DND-41 (cell line): ENCODE measurements at regions not wholly inside any gene's neighbourhood (a gene's known extent, or its start where the extent isn't known, plus 50 kb on each side); places are given as distances from the start of the nearest gene placed in this dataset.

Experiments used
- CTCF ChIP-seq: IDR thresholded peaks from 2 replicates; pipeline ENCODE4 v1.5.1; 2012; ENCODE audit warnings: borderline replicate concordance, low read length, moderate library complexity, mild to moderate bottlenecking; ENCODE audit not compliant: poor library complexity, severe bottlenecking; ENCODE audit errors: extremely low read depth
- EZH2 ChIP-seq: IDR thresholded peaks from 3 replicates; pipeline ENCODE4 v1.6.1; 2012; ENCODE audit warnings: borderline replicate concordance, low read depth, mild to moderate bottlenecking, moderate library complexity, low read length, inconsistent platforms; ENCODE audit not compliant: severe bottlenecking

GRCh38 chr15:45906230-45906629 is 271.4 kb downstream of the SQOR start:
- no peak for TF ChIP-seq EZH2
- TF ChIP-seq CTCF: no peak
